Glomerular visceral epithelial cell (primary cell): ENCODE measurements at regions not wholly inside any gene's neighbourhood (a gene's known extent, or its start where the extent isn't known, plus 50 kb on each side); places are given as distances from the start of the nearest gene placed in this dataset.
"Not testable (repeated sequence)": the region's sequence is repeated elsewhere in the genome, so short reads cannot be mapped to it uniquely, and the experiment has no call there.

Experiments
- DNase-seq: peaks from one replicate; pipeline ENCODE4 v3.0.0-alpha.2; 2016; ENCODE audit errors: extremely low spot score

DNA sequence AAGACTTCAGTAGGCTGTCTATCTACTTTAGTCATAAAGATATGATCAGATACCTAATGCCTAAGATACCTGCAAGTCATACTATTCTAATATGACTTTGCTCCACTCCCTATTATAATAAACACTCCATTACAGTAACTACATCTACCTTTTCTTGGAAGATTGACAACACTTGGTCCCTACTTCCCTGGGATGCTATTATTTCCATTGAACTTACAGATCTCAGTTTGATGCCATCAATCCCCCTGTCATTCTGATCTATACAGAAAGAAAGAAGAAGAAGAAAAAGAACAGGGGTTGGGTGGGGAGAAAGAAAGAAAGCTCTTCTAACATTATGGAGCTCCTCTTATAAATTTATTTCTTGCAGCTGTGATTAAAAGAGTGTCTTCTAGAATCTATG is 889.1 kb upstream of the NRXN1 start:
- DNase-seq = no peak

- DNase-seq = no peak
Observed at GRCh38 chr2:51920509-51920908, 888.6 kb upstream of the NRXN1 start.

GRCh38 chr2:51919395-51919794 is 887.5 kb upstream of the NRXN1 start:
- no peak for DNase-seq

DNA sequence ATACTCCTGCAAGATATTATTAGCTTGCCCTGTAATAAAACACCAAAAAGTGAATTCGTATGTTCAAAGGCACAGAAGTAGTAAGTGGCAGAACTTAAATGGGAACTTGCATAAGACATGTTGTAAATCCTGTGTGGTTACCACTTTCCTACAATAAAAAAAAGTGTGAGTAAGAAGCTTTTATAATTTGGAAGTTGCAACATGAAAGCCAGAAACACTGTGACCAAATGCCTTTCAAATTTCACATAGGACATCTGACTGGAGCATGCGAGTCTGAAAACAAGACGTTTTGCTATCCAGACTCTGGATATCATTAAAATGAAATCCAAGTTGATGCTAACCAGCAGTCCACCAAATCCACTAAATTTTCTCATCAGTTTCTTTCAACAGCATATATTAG is 886.2 kb upstream of the NRXN1 start:
- DNase-seq = no peak

DNA sequence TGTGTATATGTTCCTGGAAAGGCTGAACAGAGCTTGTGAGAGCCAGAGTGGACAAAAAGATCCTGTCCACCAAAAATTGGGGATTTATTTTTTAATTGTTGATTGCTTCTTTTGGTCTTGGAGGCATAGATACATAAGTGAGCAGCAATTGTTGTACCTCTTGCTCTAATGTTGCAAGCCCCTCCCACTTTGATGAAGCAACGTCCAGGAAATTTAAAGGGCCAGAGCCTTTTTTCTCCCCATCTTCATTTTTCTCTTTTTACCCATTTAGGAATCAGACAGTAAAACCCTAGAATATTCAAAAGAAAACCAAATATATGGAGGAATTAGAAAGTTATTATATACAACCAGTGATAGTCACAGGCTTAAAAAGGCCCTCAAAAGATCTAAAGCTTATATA is 871.8 kb upstream of the NRXN1 start:
- DNase-seq = no peak

DNA sequence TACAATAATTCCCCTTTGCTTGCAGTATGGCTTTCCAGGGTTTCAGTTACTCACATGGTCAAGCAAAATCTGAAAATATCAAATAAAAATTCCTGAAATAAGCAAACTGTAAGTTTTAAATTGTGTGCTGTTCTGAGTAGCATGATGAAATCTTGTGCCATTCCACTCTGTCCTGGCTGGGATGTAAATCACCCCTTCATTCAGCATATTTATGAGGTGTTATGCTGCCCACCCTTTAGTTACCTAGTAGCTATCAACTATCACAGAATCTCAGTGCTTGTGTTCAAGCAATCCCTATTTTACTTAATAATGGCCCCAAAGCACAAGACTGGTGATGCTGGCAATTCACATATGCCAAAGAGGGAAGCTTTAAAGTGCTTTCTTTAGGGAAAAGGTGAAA is 867.7 kb upstream of the NRXN1 start:
- no peak for DNase-seq

DNA sequence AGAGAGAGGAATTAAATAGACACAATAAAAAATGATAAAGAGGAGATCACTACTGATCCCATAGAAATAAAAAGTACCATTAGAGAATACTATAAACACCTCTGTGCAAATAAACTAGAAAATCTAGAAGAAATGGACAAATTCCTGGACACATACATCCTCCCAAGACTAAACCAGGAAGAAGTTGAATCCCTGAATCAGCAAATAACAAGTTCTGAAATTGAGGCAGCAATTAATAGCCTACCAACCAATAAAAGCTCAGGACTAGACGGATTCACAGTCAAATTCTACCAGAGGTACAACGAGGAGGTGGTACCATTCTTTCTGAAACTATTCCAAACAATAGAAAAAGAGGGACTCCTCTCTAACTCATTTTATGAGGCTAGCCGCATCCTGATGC is 862.7 kb upstream of the NRXN1 start:
- DNase-seq = not testable (repeated sequence)

- no peak for DNase-seq
Observed at GRCh38 chr2:51888120-51888519, 856.2 kb upstream of the NRXN1 start.

DNA sequence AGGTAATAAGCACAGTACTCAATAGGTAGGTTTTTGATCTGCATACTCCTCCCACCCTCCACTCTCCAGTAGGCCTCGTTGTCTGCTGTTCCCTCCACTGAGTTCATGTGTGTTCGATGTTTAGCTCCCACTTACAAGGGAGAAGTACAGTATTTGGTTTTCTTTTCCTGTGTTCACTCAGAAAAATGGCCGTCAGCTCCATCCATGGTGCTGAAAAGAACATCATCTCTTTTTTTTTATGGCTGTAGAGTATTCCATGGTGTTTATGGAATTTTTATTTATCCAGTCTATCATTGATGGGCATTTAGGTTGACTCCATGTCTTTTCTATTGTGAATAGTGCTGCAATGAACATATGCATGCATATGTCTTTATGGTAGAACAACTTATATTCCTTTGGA is 849.7 kb upstream of the NRXN1 start:
- DNase-seq = no peak

DNA sequence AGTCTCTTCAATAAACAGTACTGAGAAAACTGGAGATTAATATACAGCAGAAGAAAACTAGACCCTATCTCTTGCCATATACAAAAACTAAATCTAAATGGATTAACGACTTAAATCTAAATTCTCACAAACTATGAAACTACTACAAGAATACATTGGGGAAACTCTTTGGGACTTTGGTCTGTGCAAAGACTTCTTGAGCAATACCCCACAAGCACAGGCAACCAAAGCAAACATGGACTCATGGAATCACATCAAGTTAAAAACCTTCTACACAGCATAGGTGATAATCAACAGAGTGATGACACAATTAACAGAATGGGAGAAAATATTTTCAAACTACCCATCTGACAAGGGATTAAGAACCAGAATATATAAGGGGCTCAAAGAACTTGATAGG is 848.2 kb upstream of the NRXN1 start:
- DNase-seq = no peak

DNA sequence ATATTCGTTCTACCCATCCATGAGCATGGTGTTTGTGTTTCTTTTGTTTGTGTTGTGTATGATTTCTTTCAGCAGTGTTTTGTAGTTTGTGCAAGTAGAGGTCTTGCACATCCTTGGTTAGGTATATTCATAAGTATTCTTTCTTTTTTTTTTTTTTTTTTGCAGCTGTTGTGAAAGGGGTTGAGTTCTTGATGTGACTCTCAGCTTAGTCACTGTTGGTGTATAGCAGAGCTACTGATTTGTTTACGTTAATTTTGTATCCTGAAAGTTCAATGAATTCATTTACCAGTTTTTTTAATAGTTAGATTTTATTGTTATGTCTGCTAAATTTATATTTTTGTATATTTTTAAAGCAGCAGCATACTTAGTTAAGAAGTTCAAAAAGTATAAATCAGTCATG is 834.4 kb upstream of the NRXN1 start:
- no peak for DNase-seq

- DNase-seq = no peak
Observed at GRCh38 chr2:51859260-51859659, 827.3 kb upstream of the NRXN1 start.

DNA sequence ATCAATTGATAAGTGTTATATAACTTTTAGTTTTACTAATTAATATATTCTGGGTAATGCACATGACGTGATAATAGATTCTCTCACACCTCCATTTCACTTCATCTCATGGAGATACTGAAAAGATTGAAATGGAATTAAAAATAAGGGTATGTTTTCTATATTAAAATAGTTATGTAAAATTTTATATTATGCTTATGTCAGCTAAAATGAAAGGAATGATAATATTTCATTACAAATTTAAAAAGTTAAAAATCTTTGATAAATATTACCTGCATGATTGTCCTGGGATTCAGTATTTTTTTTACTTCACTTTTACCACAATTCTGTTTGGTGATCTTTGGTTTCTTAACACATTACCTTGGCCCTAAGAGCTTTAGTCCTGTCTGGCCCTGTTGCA is 823.8 kb upstream of the NRXN1 start:
- DNase-seq = no peak

DNA sequence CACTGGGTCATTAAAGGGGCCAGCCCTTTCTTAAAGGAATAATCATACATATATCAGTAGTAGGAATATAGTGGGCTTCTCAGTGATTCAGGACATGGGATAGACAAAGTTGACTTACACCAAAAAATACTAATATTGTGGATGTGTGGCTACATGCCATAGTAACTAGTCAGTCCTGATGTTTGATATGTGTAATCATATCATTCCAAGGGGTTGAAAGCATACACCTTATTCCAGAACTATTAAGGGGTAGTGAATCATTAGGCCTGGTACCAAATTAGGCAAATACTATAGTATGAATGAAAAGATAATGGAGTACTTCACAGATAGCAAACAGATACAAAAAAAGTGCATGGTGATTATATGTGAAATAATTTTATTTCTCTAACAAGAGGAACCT is 814.9 kb upstream of the NRXN1 start:
- no peak for DNase-seq

DNA sequence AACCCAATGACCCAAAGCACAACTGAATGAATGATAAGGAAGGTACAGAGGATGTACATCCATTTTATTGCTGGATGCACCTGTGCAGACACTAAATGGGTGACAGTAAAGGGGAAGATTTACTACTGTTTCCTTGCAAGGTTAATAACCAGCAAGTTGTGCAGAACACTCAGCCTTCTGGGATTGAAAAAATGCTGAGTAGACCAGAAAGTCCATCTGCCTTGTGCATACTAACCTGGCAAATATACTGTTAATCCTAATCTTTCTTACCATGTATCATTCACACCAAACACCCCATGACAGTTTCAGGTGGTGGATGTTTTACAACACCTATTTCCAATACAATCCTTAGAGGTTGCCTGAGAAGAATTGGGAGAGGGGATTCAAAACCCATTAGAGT is 814.1 kb upstream of the NRXN1 start:
- no peak for DNase-seq

DNA sequence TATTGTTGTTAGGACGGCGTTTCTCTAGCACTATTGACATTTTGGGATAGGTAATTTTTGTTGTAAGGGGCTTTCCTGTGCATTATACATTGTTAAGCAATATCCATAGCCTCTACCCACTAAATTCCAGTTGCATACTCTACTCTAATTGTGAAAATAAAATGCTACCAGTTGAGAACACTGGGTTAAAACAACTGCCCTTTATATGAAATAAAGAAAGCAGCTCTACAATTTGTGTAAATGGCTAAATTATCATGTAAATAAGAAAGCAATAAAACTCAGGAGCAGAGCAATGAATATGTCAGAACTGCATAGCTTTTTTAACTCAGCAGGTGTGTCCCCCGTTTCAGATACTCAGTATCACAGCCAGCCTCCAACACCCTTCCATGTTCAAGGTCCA is 812.7 kb upstream of the NRXN1 start:
- no peak for DNase-seq

DNA sequence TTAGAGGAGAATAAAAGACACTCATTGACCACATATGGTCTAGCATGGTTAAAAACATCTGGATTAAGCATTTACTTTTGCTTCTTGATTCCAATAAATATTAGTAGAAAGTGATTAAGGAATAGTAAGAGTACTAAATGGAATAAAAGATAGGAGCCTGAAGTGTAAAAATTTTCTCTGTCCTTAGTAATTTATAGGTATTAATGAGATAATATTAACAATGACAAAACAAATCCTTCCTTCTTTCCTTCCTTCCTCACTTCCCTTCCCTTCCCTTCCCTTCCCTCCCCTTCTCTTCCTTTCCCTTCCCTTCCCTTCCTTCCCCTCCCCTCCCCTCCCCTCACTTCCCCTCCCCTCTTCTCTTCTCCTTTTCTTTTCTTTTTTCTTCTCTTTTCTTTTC is 797.5 kb upstream of the NRXN1 start:
- no peak for DNase-seq

DNA sequence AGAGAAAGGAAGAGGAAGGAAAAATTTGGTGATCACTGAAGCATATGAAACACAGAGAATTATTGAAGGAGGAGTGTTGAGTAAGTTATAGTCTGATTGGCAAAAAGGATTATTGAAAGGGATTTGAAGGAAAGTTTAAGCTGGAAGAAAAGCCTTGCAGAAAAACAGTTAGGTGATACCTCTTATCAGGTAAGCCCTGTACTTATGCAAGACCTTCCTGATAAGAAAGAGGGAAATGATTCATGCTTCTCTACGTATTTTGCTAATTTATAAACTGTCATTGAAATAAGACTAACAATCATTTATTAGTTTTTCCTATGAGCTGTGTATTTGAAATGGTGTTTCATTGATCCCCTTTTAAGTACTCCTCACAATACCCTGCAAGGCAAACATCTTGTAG is 793.9 kb upstream of the NRXN1 start:
- DNase-seq = no peak

- DNase-seq = no peak
Observed at GRCh38 chr2:51813247-51813646, 781.3 kb upstream of the NRXN1 start.

DNA sequence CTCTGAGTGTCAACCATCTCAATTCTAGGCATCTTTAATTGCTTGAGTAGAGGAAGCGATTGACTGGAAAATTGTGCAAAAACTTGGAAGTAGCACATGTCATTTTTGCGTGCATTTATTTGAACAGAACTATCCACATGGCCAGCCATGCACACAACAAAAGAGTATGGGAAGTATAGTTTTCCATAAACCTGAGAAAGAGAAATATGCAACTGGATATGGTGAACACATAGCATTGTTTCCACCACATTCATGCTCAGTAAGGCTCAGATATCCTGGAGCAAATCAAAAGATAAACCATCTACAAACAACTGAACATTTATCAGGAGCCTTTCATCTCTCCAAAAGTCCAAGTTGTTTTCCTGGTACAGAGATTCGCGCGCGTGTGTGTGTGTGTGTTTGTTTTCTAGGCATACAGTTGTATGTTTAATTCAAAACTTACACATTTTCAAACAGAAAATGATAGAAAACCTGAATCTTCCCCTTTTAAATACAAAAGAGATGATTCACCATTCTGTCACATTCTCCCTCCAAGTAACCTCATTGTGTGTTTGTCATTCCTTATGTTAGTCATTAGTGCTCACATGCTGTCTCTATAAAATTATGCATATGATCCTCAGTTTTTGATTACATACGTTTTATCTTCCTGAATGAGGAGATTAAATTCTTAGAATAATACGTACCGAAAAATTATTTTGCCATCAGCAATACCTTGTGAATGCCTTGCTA is 780.4 kb upstream of the NRXN1 start:
- peak; percentile 5 for DNase-seq

DNA sequence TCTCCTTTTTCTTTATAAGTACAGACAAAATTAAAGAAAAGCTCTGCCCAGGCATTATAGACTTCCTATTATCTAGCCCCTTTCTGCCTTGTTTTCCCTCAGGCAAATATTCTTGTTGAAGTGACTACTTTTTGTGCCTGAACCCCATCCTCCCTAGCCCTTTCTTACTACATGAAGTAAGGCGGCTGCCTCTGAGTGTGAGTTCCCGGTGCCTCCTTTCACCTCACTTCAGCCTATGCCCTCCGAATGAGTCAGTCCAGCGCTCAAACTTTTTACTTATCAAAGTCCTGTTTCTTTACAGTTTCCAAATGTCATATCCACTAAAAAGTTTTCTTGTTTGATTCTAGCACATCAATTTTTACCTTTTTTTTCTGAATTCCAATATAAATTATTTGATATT is 778.3 kb upstream of the NRXN1 start:
- no peak for DNase-seq

GRCh38 chr2:51807229-51807628 is 775.3 kb upstream of the NRXN1 start:
- DNase-seq = no peak

DNA sequence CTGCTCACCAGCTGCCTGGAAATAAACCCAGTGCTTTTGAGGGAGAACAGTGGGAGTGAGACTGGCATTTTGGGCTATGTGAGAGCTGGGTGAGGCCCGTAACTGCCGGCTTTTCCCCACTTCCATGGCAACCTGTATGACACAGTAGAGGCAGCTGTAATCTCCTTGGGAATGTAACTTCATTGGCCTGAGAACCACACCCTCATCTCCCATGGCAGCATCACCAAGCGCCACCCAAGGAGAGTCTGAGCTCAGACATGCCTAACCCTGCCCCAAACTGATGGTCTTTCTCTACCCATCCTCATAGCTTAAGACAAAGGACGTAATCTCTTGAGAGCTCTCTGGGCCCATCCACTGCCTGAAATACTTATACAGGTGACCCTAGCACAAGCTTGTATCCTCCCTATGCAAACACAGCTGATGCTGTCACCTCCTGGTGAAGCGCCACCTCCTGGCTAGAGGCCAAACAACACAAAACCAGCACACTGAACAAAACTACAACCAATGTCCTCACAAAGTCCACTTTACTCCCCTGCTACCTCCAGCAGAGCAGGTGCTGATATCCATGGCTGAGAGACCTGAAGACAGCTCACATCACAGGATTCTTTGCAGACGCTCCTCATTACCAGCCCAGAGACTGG is 763.4 kb upstream of the NRXN1 start:
- no peak for DNase-seq

GRCh38 chr2:51791496-51791895 is 759.6 kb upstream of the NRXN1 start:
- no peak for DNase-seq
